ENCODE measurements at regions not wholly inside any gene's neighbourhood (a gene's known extent, or its start where the extent isn't known, plus 50 kb on each side); places are given as distances from the start of the nearest gene placed in this dataset.

DNA sequence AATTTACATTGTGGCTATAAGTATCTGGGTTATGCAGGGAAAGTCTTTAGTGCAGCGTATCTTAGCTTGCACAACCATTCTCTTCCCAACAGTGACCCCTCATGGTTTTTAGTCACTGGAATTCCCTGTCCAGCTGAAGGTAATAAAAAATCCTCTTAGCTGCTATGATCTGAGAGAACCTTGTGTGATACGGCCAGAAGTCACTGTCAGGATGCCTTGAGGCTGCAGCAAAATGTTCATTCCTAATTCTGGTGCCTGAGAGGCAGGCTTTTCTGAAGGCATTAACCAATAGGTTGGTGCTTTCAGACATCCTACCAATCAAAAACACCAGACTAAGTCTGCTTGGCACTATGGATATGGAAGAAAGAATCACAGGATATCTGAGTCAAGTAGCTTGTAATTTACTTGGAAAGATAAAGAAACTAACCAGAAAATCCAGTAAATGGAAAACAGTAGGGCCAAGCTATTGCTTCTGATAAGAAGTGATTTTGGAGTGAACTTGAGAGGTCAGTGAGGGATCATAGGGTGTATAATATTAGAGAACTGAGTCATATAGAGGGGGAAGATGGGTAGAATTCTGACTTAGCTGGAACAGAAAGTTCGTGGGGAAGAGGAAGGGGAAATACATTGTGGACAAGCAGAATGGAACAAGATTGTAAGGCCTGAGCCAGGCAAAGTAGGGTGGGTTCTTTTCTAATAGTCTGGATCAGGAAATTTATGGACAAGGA lies 89.0 kb upstream of the SLC14A2 start:
- DNase-seq (ENCODE audit: low read depth in 2 of 2), result no peak

- no peak for DNase-seq (ENCODE audit: low read depth in 2 of 2)
Measured at GRCh38 chr18:45527891-45528290, 87.4 kb upstream of the SLC14A2 start.

DNA sequence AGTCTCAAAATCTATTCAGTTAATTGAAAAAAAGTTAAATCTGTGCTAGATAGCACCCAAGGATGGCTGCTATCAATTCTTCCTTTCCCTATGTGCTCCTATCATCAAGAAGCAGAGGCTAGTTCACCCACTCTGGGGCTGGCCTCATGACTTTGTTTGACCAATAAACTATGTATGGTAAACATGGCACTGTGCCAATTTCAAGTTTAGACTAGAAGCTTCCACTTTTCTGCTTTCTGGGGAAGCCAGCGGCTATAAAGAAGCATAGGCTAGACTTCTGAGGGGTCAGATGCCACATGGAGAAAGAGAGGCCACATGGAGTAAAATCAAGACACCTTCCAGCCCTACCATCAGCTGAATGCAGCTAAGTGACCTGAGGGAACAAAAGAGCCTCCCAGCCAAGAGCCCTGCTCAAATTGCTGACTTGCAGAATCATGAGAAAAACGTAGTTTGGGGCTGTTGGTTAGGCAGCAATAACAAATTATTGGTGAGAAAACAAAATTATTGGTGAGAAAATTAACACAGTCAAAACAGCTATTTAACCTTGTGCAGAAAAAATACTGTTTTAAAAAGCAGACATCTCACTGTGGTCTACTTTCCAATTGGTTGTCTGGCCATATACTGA lies 86.5 kb upstream of the SLC14A2 start:
- DNase-seq (ENCODE audit: low read depth in 2 of 2), result no peak

DNA sequence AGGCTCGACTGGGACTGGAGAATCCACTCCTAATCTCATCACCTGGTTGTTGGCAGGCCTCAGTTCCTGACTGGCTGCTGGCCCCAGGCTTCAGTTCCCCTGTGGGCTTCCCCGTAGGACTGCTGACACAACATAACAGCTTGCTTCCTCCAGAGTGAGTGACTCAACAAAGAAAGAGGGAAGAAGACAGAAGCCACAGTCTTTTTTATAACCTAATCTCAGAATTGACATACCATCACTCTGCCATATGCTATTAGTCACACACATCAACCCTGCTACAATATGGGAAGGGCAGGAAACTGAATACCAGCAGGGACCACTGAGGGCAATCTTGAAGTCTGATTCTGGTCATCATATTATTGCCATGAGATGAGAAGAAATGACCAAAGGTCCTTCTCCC lies 76.8 kb upstream of the SLC14A2 start:
- DNase-seq (ENCODE audit: low read depth in 2 of 2), result no peak

DNA sequence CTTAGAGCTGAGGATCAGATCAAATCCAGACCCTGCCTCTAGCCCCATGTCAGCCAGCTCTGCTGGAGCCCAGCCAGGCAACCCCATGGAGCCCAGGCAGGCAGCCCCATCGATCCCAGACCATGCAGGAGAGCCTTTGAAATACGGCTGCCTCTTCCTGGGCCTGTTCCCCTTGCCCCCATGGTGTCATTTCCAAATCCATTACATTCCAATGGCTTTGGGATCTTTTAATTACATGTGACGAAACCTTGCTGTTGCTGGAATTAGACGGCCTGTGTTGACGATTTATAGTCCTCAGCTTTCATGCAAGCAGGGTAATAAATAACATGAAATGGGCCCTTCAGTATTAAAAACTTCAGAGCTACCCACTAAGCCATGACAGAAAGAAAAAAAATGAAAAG lies 75.8 kb upstream of the SLC14A2 start:
- DNase-seq (ENCODE audit: low read depth in 2 of 2), result no peak

- DNase-seq (ENCODE audit: low read depth in 2 of 2), result no peak
Measured at GRCh38 chr18:45540125-45540524, 75.2 kb upstream of the SLC14A2 start.

GRCh38 chr18:45541421-45541820 lies 73.9 kb upstream of the SLC14A2 start:
- DNase-seq (ENCODE audit: low read depth in 2 of 2), result no peak

- DNase-seq (ENCODE audit: low read depth in 2 of 2), result no peak
Measured at GRCh38 chr18:45542043-45542442, 73.2 kb upstream of the SLC14A2 start.

GRCh38 chr18:45547910-45548309 lies 67.4 kb upstream of the SLC14A2 start:
- DNase-seq (ENCODE audit: low read depth in 2 of 2), result no peak

GRCh38 chr18:45548614-45549013 lies 66.7 kb upstream of the SLC14A2 start:
- no peak for DNase-seq (ENCODE audit: low read depth in 2 of 2)

DNA sequence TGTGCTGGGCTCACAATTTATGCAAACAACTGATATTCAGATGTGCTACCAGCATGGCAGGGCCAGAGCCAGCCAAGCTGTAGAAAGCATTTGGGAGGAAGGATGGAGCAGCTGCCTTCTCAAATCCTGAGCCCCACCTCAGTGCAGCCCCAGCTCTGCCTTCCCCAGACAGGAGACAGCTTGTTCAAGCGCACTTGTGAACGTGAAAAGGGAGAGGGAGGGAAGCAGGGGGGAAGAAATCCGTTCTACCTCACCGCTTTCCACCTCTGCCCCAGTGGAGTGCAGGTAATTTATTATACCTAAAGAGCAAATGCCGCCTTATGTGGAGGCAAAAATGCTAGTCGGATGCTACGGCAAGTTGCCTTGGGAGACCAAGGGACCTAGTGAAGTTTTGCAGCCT lies 66.0 kb upstream of the SLC14A2 start:
- no peak for DNase-seq (ENCODE audit: low read depth in 2 of 2)

DNA sequence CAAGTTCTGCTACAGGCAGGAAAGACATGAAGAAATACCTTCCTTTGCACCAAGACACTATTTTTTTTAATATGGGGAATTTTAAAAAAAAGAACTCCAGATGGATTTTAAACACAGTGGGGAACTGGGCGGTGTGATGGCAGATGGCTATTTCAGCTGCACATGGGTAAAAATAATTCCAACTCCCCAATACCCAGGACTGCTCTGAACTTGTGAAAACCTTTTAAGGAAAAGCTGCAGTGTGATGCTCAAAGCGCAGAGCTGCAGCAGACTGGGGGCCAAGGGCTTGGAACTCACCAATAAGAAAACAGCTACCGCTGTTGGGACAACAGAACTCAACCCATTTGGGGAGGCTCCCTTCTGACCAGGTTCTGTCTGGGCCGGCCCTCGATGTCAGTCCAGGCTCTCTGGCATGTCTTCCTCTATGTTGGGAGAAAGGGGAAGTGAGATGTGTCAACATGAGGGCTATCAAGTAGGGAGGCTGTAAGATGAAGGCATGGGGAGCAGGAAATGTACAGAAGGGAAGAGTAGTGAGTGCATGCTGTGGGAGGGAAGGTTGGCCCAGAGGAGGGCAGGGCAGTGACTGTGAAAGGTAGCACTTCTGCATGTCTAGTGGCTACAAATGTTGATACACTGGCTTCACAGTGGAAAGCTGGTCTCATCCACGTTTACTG lies 64.0 kb upstream of the SLC14A2 start:
- no peak for DNase-seq (ENCODE audit: low read depth in 2 of 2)

- no peak for DNase-seq (ENCODE audit: low read depth in 2 of 2)
Measured at GRCh38 chr18:45553723-45554388, 61.4 kb upstream of the SLC14A2 start.

DNA sequence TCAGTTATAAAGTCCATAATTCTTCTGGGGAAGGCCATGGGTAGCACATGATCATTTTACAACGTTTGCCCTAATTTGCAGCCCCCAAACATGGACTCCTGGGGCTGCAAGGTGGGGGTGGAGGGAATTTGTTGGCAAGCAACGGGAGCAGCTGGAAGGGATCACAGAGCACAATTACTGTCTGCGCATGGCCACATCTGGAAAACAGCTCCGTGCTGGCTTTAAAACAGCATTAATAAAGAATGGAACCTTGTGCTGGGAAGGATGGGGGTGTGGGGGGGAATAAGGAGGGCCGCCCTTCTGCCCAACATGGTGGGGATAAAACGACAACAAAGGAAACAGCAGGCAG lies 60.9 kb upstream of the SLC14A2 start:
- DNase-seq (ENCODE audit: low read depth in 2 of 2), result no peak

GRCh38 chr18:45556222-45556621 lies 59.1 kb upstream of the SLC14A2 start:
- DNase-seq (ENCODE audit: low read depth in 2 of 2), result no peak

- no peak for DNase-seq (ENCODE audit: low read depth in 2 of 2)
Measured at GRCh38 chr18:45557287-45557686, 58.0 kb upstream of the SLC14A2 start.

GRCh38 chr18:45557779-45558178 lies 57.5 kb upstream of the SLC14A2 start:
- no peak for DNase-seq (ENCODE audit: low read depth in 2 of 2)

- DNase-seq (ENCODE audit: low read depth in 2 of 2), result no peak
Measured at GRCh38 chr18:45559258-45559657, 56.0 kb upstream of the SLC14A2 start.

DNA sequence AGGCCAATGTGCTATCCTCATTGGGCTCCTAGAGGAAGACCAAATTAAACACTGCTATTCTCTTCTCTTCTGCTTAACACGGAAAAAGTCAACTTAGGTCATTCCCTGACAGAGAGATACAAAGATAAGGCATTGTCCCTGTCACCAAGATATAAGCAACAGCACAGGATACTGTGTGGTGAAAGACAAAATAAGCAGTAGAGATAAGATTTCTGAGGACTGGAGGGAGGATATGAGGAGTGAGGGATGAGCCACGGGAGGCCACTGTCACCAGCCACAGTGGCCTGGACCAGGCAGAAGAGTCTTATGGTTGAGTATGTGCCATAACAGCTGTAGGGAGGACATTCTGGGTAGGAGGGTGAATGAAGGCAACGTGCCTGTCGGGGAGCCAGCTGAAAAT lies 54.4 kb upstream of the SLC14A2 start:
- no peak for DNase-seq (ENCODE audit: low read depth in 2 of 2)

- DNase-seq (ENCODE audit: low read depth in 2 of 2), result no peak
Measured at GRCh38 chr18:45562567-45563479, 52.5 kb upstream of the SLC14A2 start.

- DNase-seq (ENCODE audit: low read depth in 2 of 2), result no peak
Measured at GRCh38 chr18:45565280-45565970, 49.9 kb upstream of the SLC14A2 start.
